ENCODE measurements at regions not wholly inside any gene's neighbourhood (a gene's known extent, or its start where the extent isn't known, plus 50 kb on each side); places are given as distances from the start of the nearest gene placed in this dataset.

DNA sequence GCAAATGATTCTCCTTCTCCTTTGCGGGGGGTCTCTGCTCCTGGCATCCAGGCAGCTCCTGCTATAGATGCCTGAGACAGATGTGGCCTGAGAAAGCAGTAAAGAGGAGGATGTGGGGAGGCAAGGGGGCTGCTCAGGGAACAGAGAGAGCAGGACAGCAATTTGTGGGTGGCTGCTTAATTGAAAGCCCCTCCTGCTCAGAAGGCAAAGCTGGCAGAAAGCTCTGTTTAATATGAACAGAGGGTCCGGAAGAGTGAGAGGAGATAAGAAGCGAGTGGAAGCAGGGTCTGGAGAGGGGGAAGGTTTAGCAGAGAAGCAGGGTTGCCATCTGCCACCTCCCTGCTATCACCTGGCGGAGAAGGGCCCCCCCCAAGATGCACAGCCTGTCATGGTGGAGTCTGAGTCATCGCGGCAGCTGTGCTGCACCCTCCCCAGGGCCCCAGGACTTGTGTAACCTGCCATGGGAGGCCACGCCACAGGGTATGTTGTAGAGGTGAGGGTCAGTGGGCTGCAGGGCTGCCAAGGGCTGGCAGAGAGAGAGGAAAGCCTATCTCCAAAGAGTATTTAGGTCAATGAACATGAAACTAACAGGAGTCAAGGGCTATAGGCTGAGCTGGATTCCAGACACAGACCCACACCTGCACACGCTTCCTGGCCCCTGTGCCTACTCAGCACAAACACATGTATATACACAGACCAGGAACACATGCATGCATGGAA, 1109.8 kb upstream of the AUTS2 start:
- TF ChIP-seq CTCF (IDR thresholded peaks at IDR 0.05; ENCODE audit: low read depth, low read length, poor library complexity, severe bottlenecking) (no peak), EZH2phosphoT487 (IDR thresholded peaks at IDR 0.05; ENCODE audit: borderline replicate concordance, low read length) (no peak)
- H4K20me1 ChIP-seq (ENCODE audit: control insufficient read depth, insufficient read depth, low read depth, low read length), result no peaks in the 10 kb centered on the region
- H3K4me1 ChIP-seq (ENCODE audit: control insufficient read depth, low read length), result no peaks in the 10 kb centered on the region
- no peaks in the 10 kb centered on the region for H3K36me3 ChIP-seq (ENCODE audit: control insufficient read depth, low read length)
- H3K79me2 ChIP-seq (ENCODE audit: control insufficient read depth, low read length), result no peaks in the 10 kb centered on the region
- H3K27ac ChIP-seq (ENCODE audit: low read depth, low read length), result no peak overlapping the region
- H3K9me2 ChIP-seq (replicated peaks; ENCODE audit: control insufficient read depth, low read length), result no peaks in the 10 kb centered on the region
- H3K4me3 ChIP-seq (ENCODE audit: low read length), result no peak overlapping the region
- H3F3A ChIP-seq (ENCODE audit: control insufficient read depth, insufficient read depth), result no peaks in the 10 kb centered on the region
- no peaks in the 10 kb centered on the region for H3K27me3 ChIP-seq (ENCODE audit: control insufficient read depth, low read length)
- H3K9me3 ChIP-seq (ENCODE audit: control insufficient read depth, insufficient read depth, low read length), result peaks cover 3% of the 10 kb centered on the region; the same call in 1 of the 2 replicates
- H3K4me2 ChIP-seq (ENCODE audit: low read length), result no peak overlapping the region

- Histone ChIP-seq H4K20me1 (ENCODE audit: control insufficient read depth, insufficient read depth, low read depth, low read length) (no peaks in the 10 kb centered on the region), H3K4me3 (ENCODE audit: low read length) (no peak overlapping the region), H3K79me2 (ENCODE audit: control insufficient read depth, low read length) (no peaks in the 10 kb centered on the region), H3K27ac (ENCODE audit: low read depth, low read length) (no peak overlapping the region), H3F3A (ENCODE audit: control insufficient read depth, insufficient read depth) (no peaks in the 10 kb centered on the region), H3K4me1 (ENCODE audit: control insufficient read depth, low read length) (no peaks in the 10 kb centered on the region), H3K4me2 (ENCODE audit: low read length) (no peak overlapping the region), H3K9me3 (ENCODE audit: control insufficient read depth, insufficient read depth, low read length) (peaks cover 3% of the 10 kb centered on the region; the same call in 1 of the 2 replicates), H3K9me2 (replicated peaks; ENCODE audit: control insufficient read depth, low read length) (no peaks in the 10 kb centered on the region), H3K36me3 (ENCODE audit: control insufficient read depth, low read length) (no peaks in the 10 kb centered on the region), H3K27me3 (ENCODE audit: control insufficient read depth, low read length) (no peaks in the 10 kb centered on the region)
- TF ChIP-seq EZH2phosphoT487 (IDR thresholded peaks at IDR 0.05; ENCODE audit: borderline replicate concordance, low read length) (no peak), CTCF (IDR thresholded peaks at IDR 0.05; ENCODE audit: low read depth, low read length, poor library complexity, severe bottlenecking) (no peak)
Observed at GRCh38 chr7:68491523-68492358, 1106.5 kb upstream of the AUTS2 start.

DNA sequence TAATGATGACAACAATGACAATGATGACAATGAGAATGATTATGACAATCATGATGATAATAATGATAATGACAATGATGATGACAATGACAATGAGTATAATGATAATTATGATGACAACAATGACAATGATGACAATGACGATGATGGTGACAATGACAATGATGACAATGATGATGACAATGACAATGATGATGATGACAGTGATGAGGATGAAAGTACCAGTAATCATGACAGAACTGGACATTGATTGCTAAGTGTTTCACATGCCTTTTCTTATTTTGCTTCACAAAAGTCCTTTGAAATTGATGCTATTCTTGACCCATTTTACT, 1106.0 kb upstream of the AUTS2 start:
- Histone ChIP-seq H4K20me1 (ENCODE audit: control insufficient read depth, insufficient read depth, low read depth, low read length) (no peaks in the 10 kb centered on the region), H3K4me1 (ENCODE audit: control insufficient read depth, low read length) (no peaks in the 10 kb centered on the region), H3K36me3 (ENCODE audit: control insufficient read depth, low read length) (no peaks in the 10 kb centered on the region), H3F3A (ENCODE audit: control insufficient read depth, insufficient read depth) (no peaks in the 10 kb centered on the region), H3K27me3 (ENCODE audit: control insufficient read depth, low read length) (no peaks in the 10 kb centered on the region), H3K79me2 (ENCODE audit: control insufficient read depth, low read length) (no peaks in the 10 kb centered on the region), H3K9me3 (ENCODE audit: control insufficient read depth, insufficient read depth, low read length) (peaks cover 2% of the 10 kb centered on the region; the same call in 1 of the 2 replicates), H3K4me3 (ENCODE audit: low read length) (no peak overlapping the region), H3K4me2 (ENCODE audit: low read length) (no peak overlapping the region), H3K9me2 (replicated peaks; ENCODE audit: control insufficient read depth, low read length) (no peaks in the 10 kb centered on the region), H3K27ac (ENCODE audit: low read depth, low read length) (no peak overlapping the region)
- TF ChIP-seq CTCF (IDR thresholded peaks at IDR 0.05; ENCODE audit: low read depth, low read length, poor library complexity, severe bottlenecking), result no peak
- TF ChIP-seq EZH2phosphoT487 (IDR thresholded peaks at IDR 0.05; ENCODE audit: borderline replicate concordance, low read length), result no peak

All from DOHH2 (cell line).